SK-N-SH treated with all-trans-retinoic acid at 6 μM for 48 hours (cell line): ENCODE measurements at regions not wholly inside any gene's neighbourhood (a gene's known extent, or its start where the extent isn't known, plus 50 kb on each side); places are given as distances from the start of the nearest gene placed in this dataset.

ENCODE experiments used
- ATAC-seq: fragments of 200-7000 bp; cut with Tn5 transposase; 3 replicates; pipeline ENCODE4 v1.9.1; 2020; ENCODE audit warnings: mild to moderate bottlenecking, moderate library complexity
- ARNTL ChIP-seq: fragments of 450-650 bp; formaldehyde crosslinking; IDR thresholded peaks from 2 replicates; pipeline ENCODE4 v1.5.0; 2020; ENCODE audit warnings: low read depth, mild to moderate bottlenecking, moderate library complexity, borderline replicate concordance
- CREB5 ChIP-seq: fragments of 250-450 bp; sonication (Bioruptor Pico); IDR thresholded peaks from 2 replicates; pipeline ENCODE4 v1.5.1; 2020; ENCODE audit warnings: low read depth, mild to moderate bottlenecking, moderate library complexity
- CSDC2 ChIP-seq: fragments of 250-450 bp; sonication (Bioruptor Pico); IDR thresholded peaks from 2 replicates; pipeline ENCODE4 v1.5.0; 2020; ENCODE audit warnings: mild to moderate bottlenecking, moderate library complexity
- CSRNP3 ChIP-seq: fragments of 250-450 bp; sonication (Bioruptor Pico); IDR thresholded peaks from 2 replicates; pipeline ENCODE4 v1.5.1; 2021; ENCODE audit warnings: mild to moderate bottlenecking, moderate library complexity
- ESRRG ChIP-seq: fragments of 250-450 bp; sonication (Bioruptor Pico); IDR thresholded peaks from 2 replicates; pipeline ENCODE4 v1.6.1; 2021; ENCODE audit warnings: mild to moderate bottlenecking
- GLIS3 ChIP-seq: fragments of 250-450 bp; sonication (Bioruptor Pico); IDR thresholded peaks from 2 replicates; pipeline ENCODE4 v1.5.0; 2020; ENCODE audit warnings: mild to moderate bottlenecking, moderate library complexity
- ISL1 ChIP-seq: fragments of 250-450 bp; sonication (Bioruptor Pico); IDR thresholded peaks from 2 replicates; pipeline ENCODE4 v2.1.2; 2022; ENCODE audit warnings: mild to moderate bottlenecking, moderate library complexity
- OSR1 ChIP-seq: fragments of 250-450 bp; sonication (Bioruptor Pico); IDR thresholded peaks from 2 replicates; pipeline ENCODE4 v1.8.0; 2022; ENCODE audit warnings: moderate library complexity, mild to moderate bottlenecking, inconsistent platforms
- PATZ1 ChIP-seq: fragments of 250-450 bp; sonication (Bioruptor Pico); IDR thresholded peaks from 2 replicates; pipeline ENCODE4 v1.8.0; 2020; ENCODE audit warnings: mild to moderate bottlenecking, moderate library complexity, borderline replicate concordance
- PPARA ChIP-seq: fragments of 250-450 bp; sonication (Bioruptor Pico); IDR thresholded peaks from 2 replicates; pipeline ENCODE4 v1.5.0; 2020; ENCODE audit warnings: mild to moderate bottlenecking, borderline replicate concordance
- RARB ChIP-seq: fragments of 250-450 bp; sonication (Bioruptor Pico); IDR thresholded peaks from 2 replicates; pipeline ENCODE4 v1.8.0; 2021; ENCODE audit warnings: mild to moderate bottlenecking, moderate library complexity
- SNAI2 ChIP-seq: fragments of 250-450 bp; sonication (Bioruptor Pico); IDR thresholded peaks from 2 replicates; pipeline ENCODE4 v1.5.0; 2020; ENCODE audit warnings: mild to moderate bottlenecking, moderate library complexity
- TCF4 ChIP-seq: fragments of 250-450 bp; sonication (Bioruptor Pico); IDR thresholded peaks from 2 replicates; pipeline ENCODE4 v1.8.0; 2021; ENCODE audit warnings: mild to moderate bottlenecking, moderate library complexity, borderline replicate concordance
- TSHZ2 ChIP-seq: fragments of 250-450 bp; sonication (Bioruptor Pico); IDR thresholded peaks from 2 replicates; pipeline ENCODE4 v1.5.0; 2020; ENCODE audit warnings: mild to moderate bottlenecking, moderate library complexity
- ZC3H10 ChIP-seq: fragments of 250-450 bp; sonication (Bioruptor Pico); IDR thresholded peaks from 2 replicates; pipeline ENCODE4 v1.5.1; 2021; ENCODE audit warnings: mild to moderate bottlenecking, moderate library complexity
- ZFP3 ChIP-seq: fragments of 250-450 bp; sonication (Bioruptor Pico); IDR thresholded peaks from 2 replicates; pipeline ENCODE4 v1.5.0; 2020; ENCODE audit warnings: mild to moderate bottlenecking, moderate library complexity
- ZFP30 ChIP-seq: fragments of 450-650 bp; formaldehyde crosslinking; IDR thresholded peaks from 2 replicates; pipeline ENCODE4 v1.5.0; 2022; ENCODE audit warnings: mild to moderate bottlenecking, moderate library complexity
- ZNF565 ChIP-seq: fragments of 450-650 bp; formaldehyde crosslinking; conservative IDR thresholded peaks from 2 replicates; pipeline ENCODE4 v1.5.0; 2020; ENCODE audit warnings: low read depth, mild to moderate bottlenecking, moderate library complexity
- ZNF70 ChIP-seq: fragments of 450-650 bp; formaldehyde crosslinking; IDR thresholded peaks from 2 replicates; pipeline ENCODE4 v1.5.0; 2020; ENCODE audit warnings: mild to moderate bottlenecking, moderate library complexity
- ZNF8 ChIP-seq: fragments of 450-650 bp; formaldehyde crosslinking; IDR thresholded peaks from 2 replicates; pipeline ENCODE4 v1.5.0; 2020; ENCODE audit warnings: mild to moderate bottlenecking, moderate library complexity
- TF ChIP-seq, protein P1 (sequence below): fragments of 250-450 bp; sonication (Bioruptor Pico); IDR thresholded peaks from 2 replicates; pipeline ENCODE4 v1.8.0; 2021; ENCODE audit warnings: low read depth, mild to moderate bottlenecking, moderate library complexity, borderline replicate concordance

GRCh38 chr10:33955676-33956075, 621.2 kb upstream of the NRP1 start (continued):
- TF ChIP-seq ZNF70 (CRISPR knock-in tag) (no peak), ZFP30 (CRISPR knock-in tag) (no peak)

DNA sequence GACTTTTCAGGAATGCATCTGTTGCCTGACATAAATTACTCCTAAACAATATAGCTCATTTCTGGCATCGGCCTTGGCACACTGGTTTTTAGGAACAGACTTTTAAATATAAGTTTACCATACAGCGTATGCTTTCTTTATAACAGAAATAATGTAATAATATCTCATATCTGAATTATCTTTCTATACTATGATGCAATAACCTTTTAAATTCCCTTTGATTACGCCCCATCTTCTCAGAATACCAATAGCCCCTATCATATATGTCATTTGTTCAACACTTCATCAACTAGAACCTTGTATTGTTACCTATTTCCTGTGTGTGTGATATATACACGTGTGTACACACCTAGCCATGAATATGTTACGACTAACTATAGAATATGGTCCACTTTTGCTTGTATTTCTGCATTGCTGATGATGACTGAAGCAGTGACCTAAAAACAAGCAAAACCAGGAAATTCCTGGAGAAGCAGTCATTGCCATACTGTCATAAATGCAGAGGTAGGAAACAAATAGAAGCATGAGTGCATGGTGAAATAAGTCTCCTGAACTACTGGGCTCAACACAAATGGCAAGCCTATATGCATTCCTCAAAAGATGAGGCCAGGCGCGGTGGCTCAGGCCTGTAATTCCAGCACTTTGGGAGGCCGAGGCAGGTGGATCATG, 618.4 kb upstream of the NRP1 start:
- ATAC-seq = no peak

GRCh38 chr10:33950206-33950605, 615.7 kb upstream of the NRP1 start:
- no peak for ATAC-seq
- TF ChIP-seq OSR1 (CRISPR knock-in tag) (no peak), PPARA (CRISPR knock-in tag) (no peak), CSRNP3 (CRISPR knock-in tag) (no peak), ARNTL (CRISPR knock-in tag) (no peak), ZC3H10 (CRISPR knock-in tag) (no peak), GLIS3 (CRISPR knock-in tag) (no peak), PATZ1 (no peak), ISL1 (CRISPR knock-in tag) (no peak), TSHZ2 (no peak)
- TF ChIP-seq, protein P1, sequence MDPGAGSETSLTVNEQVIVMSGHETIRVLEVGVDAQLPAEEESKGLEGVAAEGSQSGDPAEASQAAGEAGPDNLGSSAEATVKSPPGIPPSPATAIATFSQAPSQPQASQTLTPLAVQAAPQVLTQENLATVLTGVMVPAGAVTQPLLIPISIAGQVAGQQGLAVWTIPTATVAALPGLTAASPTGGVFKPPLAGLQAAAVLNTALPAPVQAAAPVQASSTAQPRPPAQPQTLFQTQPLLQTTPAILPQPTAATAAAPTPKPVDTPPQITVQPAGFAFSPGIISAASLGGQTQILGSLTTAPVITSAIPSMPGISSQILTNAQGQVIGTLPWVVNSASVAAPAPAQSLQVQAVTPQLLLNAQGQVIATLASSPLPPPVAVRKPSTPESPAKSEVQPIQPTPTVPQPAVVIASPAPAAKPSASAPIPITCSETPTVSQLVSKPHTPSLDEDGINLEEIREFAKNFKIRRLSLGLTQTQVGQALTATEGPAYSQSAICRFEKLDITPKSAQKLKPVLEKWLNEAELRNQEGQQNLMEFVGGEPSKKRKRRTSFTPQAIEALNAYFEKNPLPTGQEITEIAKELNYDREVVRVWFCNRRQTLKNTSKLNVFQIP (CRISPR knock-in tag) = no peak

More for the DNA sequence above, 618.4 kb upstream of the NRP1 start:
- no peak for TF ChIP-seq TSHZ2
- no peak for TF ChIP-seq ISL1 (CRISPR knock-in tag)
- no peak for TF ChIP-seq CSDC2 (CRISPR knock-in tag)
- no peak for TF ChIP-seq SNAI2 (CRISPR knock-in tag)
- TF ChIP-seq, protein P1 (CRISPR knock-in tag) = no peak
- TF ChIP-seq ESRRG (CRISPR knock-in tag) = no peak
- no peak for TF ChIP-seq ARNTL (CRISPR knock-in tag)
- TF ChIP-seq RARB (CRISPR knock-in tag) = no peak
- TF ChIP-seq ZNF565 = no peak
- TF ChIP-seq PPARA (CRISPR knock-in tag) = no peak
- no peak for TF ChIP-seq TCF4
- no peak for TF ChIP-seq CREB5 (CRISPR knock-in tag)
- no peak for TF ChIP-seq GLIS3 (CRISPR knock-in tag)
- no peak for TF ChIP-seq OSR1 (CRISPR knock-in tag)
- TF ChIP-seq ZFP3 (CRISPR knock-in tag) = no peak
- no peak for TF ChIP-seq ZNF8 (CRISPR knock-in tag)
- no peak for TF ChIP-seq ZNF70 (CRISPR knock-in tag)
- TF ChIP-seq, all 23 proteins: peak for 0
